OCI-LY7 (cell line): ENCODE measurements at regions not wholly inside any gene's neighbourhood (a gene's known extent, or its start where the extent isn't known, plus 50 kb on each side); places are given as distances from the start of the nearest gene placed in this dataset.

Experiments used
- CTCF ChIP-seq: fragments of 200-600 bp; sonication (generic); conservative IDR thresholded peaks from 2 replicates; pipeline ENCODE4 v1.5.1; 2014; ENCODE audit warnings: mild to moderate bottlenecking, antibody characterized with exemption, low read length, moderate library complexity, mixed read lengths
- EZH2phosphoT487 ChIP-seq: fragments of 200-600 bp; sonication (generic); IDR thresholded peaks from 2 replicates; pipeline ENCODE4 v1.6.1; 2018; ENCODE audit warnings: low read depth, borderline replicate concordance, mild to moderate bottlenecking, mixed run types, antibody characterized with exemption, low read length, moderate library complexity, mixed read lengths

GRCh38 chr12:75836533-75836932, 195.0 kb downstream of the PHLDA1 start:
- no peak for TF ChIP-seq CTCF
- TF ChIP-seq EZH2phosphoT487: no peak
